A549 (cell line): ENCODE measurements at regions not wholly inside any gene's neighbourhood (a gene's known extent, or its start where the extent isn't known, plus 50 kb on each side); places are given as distances from the start of the nearest gene placed in this dataset.

Experiments
- MAZ ChIP-seq: fragments of 150-350 bp; IDR thresholded peaks from 2 replicates; pipeline ENCODE4 v1.6.1; 2014; ENCODE audit warnings: antibody characterized with exemption, low read depth, low read length, borderline replicate concordance
- POLR2A ChIP-seq: IDR thresholded peaks from 2 replicates; pipeline ENCODE4 v1.6.1; 2012; ENCODE audit warnings: mild to moderate bottlenecking, low read length
- RARB ChIP-seq: fragments of 250-450 bp; sonication (Bioruptor Pico); IDR thresholded peaks from 2 replicates; pipeline ENCODE4 v1.8.0; 2021; ENCODE audit warnings: mild to moderate bottlenecking, moderate library complexity
- TF ChIP-seq, protein P1 (sequence below): fragments of >200 bp; sonication (Bioruptor Twin); formaldehyde crosslinking; IDR thresholded peaks from 3 replicates; pipeline ENCODE4 v1.5.1; 2016
- TF ChIP-seq, protein P2 (sequence below): fragments of >200 bp; sonication (Bioruptor Twin); formaldehyde crosslinking; IDR thresholded peaks from 2 replicates; pipeline ENCODE4 v1.6.1; 2016
- TF ChIP-seq, protein P3 (sequence below): fragments of 200-600 bp; sonication (generic); IDR thresholded peaks from 2 replicates; pipeline ENCODE4 v1.6.1; 2016; ENCODE audit warnings: antibody characterized with exemption, mild to moderate bottlenecking, moderate library complexity
- TF ChIP-seq, protein P4 (sequence below): fragments of 250-450 bp; sonication (Bioruptor Pico); IDR thresholded peaks from 2 replicates; pipeline ENCODE4 v1.5.0; 2021; ENCODE audit warnings: mild to moderate bottlenecking, moderate library complexity, borderline replicate concordance
- TF ChIP-seq, protein P5 (sequence below): IDR thresholded peaks from 2 replicates; pipeline ENCODE4 v1.6.1; 2012

DNA sequence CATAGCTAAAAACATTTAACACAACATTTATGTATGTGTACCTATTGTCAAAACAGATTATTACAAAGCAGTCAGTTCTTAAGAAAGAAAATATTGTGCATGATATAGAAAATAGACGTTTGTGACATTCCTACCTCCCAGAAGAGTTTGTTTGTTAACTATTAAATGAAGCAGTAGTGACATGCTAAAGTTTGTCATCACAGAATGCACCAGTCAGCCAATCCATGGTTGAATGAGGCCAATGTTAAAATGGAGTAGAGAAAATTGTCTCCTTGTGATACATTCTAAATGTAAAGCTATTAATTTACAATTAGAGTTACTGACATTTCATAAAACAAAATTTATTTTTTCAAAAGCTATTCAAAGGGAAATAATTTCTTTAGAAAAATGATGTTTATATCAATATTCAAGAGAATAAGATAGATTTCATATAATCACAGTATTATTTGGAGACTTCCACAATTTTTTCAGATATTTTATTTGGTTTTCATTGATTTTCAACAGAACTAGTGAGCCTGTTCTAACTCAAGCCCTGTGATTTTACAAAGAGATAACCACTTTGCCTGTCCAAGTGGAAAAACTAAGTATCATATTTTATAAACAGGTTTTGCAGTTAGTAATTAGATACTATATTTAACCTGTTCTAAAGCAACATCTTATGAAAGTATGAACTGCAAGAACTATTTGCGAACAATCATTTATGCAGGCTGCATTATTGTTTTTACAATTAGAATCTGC is 176.8 kb downstream of the ISL1 start:
- TF ChIP-seq, protein P1, sequence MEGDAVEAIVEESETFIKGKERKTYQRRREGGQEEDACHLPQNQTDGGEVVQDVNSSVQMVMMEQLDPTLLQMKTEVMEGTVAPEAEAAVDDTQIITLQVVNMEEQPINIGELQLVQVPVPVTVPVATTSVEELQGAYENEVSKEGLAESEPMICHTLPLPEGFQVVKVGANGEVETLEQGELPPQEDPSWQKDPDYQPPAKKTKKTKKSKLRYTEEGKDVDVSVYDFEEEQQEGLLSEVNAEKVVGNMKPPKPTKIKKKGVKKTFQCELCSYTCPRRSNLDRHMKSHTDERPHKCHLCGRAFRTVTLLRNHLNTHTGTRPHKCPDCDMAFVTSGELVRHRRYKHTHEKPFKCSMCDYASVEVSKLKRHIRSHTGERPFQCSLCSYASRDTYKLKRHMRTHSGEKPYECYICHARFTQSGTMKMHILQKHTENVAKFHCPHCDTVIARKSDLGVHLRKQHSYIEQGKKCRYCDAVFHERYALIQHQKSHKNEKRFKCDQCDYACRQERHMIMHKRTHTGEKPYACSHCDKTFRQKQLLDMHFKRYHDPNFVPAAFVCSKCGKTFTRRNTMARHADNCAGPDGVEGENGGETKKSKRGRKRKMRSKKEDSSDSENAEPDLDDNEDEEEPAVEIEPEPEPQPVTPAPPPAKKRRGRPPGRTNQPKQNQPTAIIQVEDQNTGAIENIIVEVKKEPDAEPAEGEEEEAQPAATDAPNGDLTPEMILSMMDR, result no peak
- TF ChIP-seq POLR2A, result no peak
- no peak for TF ChIP-seq RARB (CRISPR knock-in tag)
- TF ChIP-seq, protein P2, sequence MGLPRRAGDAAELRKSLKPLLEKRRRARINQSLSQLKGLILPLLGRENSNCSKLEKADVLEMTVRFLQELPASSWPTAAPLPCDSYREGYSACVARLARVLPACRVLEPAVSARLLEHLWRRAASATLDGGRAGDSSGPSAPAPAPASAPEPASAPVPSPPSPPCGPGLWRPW, result no peak
- TF ChIP-seq, protein P3, sequence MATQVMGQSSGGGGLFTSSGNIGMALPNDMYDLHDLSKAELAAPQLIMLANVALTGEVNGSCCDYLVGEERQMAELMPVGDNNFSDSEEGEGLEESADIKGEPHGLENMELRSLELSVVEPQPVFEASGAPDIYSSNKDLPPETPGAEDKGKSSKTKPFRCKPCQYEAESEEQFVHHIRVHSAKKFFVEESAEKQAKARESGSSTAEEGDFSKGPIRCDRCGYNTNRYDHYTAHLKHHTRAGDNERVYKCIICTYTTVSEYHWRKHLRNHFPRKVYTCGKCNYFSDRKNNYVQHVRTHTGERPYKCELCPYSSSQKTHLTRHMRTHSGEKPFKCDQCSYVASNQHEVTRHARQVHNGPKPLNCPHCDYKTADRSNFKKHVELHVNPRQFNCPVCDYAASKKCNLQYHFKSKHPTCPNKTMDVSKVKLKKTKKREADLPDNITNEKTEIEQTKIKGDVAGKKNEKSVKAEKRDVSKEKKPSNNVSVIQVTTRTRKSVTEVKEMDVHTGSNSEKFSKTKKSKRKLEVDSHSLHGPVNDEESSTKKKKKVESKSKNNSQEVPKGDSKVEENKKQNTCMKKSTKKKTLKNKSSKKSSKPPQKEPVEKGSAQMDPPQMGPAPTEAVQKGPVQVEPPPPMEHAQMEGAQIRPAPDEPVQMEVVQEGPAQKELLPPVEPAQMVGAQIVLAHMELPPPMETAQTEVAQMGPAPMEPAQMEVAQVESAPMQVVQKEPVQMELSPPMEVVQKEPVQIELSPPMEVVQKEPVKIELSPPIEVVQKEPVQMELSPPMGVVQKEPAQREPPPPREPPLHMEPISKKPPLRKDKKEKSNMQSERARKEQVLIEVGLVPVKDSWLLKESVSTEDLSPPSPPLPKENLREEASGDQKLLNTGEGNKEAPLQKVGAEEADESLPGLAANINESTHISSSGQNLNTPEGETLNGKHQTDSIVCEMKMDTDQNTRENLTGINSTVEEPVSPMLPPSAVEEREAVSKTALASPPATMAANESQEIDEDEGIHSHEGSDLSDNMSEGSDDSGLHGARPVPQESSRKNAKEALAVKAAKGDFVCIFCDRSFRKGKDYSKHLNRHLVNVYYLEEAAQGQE, result no peak
- TF ChIP-seq, protein P4, sequence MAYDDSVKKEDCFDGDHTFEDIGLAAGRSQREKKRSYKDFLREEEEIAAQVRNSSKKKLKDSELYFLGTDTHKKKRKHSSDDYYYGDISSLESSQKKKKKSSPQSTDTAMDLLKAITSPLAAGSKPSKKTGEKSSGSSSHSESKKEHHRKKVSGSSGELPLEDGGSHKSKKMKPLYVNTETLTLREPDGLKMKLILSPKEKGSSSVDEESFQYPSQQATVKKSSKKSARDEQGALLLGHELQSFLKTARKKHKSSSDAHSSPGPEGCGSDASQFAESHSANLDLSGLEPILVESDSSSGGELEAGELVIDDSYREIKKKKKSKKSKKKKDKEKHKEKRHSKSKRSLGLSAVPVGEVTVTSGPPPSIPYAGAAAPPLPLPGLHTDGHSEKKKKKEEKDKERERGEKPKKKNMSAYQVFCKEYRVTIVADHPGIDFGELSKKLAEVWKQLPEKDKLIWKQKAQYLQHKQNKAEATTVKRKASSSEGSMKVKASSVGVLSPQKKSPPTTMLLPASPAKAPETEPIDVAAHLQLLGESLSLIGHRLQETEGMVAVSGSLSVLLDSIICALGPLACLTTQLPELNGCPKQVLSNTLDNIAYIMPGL, result no peak
- TF ChIP-seq MAZ, result no peak
- TF ChIP-seq, protein P5, sequence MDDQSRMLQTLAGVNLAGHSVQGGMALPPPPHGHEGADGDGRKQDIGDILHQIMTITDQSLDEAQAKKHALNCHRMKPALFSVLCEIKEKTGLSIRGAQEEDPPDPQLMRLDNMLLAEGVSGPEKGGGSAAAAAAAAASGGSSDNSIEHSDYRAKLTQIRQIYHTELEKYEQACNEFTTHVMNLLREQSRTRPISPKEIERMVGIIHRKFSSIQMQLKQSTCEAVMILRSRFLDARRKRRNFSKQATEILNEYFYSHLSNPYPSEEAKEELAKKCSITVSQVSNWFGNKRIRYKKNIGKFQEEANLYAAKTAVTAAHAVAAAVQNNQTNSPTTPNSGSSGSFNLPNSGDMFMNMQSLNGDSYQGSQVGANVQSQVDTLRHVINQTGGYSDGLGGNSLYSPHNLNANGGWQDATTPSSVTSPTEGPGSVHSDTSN, result no peak
